HTR-8/SVneo (cell line): ENCODE measurements at regions not wholly inside any gene's neighbourhood (a gene's known extent, or its start where the extent isn't known, plus 50 kb on each side); places are given as distances from the start of the nearest gene placed in this dataset.
A peak's percentile ranks its signal among the peaks of the same experiment; 100 is the strongest.

ENCODE experiments used
- DNase-seq: peaks from one replicate; pipeline ENCODE4 v3.0.0; 2011; ENCODE audit warnings: low spot score, mixed read lengths; ENCODE audit not compliant: insufficient read length
- FAIRE-seq: peaks from 2 replicates; lab custom pipeline; 2011; peaks lifted over from hg19 to GRCh38; lab: Jason Lieb, UNC

DNA sequence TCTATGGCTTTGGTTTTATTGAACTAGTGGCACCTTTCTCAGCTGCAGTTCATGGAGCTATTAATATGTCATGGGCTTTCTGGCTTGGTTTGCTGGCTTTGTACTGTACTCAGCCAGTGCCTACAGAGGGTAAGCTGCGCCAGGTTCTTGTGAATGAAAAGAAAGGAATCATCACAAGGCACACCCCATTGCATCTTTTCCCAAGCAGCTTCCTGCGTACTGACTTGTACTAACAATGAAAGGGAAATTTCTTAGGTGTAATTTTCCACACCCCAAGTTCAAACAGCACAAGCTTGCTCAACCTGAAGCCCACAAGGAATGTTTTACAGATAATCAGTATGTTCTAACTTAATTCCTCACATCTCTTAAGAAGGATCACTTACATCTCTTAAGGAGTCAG lies 78.0 kb upstream of the TNFSF18 start:
- DNase-seq (no peak), FAIRE-seq (no peak)

DNA sequence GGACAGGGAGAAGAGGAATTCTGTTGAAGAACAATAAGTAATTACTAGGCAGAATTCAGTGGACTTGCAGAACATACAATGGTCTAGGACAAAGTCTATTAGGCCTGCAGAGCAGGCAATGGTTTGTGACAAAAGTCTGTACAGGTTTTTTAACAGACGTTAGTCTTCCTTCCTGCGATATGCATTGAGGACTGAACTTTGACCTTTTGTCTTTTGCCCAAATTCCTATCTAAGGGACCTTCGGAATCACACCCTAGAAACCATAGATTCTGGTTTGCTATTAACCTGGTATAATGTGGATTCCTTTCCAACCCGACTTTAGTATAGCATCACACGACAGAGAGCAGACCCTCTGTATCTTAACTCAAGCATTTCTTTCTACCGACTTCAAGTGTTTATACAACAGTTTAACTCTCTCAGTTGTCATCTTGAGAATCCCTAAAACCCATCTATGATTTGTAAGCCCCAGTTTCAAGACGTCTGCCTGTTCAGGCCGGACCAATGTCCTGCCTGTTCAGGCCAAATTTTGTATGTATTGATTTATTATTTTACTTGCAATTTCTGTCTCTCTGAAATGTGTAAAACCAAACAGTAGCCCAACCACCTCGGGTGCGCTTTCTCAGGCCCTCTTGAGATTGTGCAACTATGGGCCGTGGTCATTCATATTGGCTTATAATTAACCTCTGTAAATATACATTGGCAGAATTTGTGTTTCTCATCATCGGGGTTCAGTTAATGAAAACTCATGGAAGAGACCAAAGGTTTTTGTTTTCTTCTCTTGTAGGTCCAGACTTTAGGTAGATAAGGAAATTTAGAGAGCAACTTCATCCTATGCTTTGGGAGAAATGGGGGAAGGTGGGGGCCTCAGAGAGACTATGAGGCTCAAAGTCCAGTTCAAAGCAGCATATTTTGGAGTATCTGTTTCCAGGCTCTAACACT lies 76.9 kb upstream of the TNFSF18 start:
- no peak for FAIRE-seq

DNA sequence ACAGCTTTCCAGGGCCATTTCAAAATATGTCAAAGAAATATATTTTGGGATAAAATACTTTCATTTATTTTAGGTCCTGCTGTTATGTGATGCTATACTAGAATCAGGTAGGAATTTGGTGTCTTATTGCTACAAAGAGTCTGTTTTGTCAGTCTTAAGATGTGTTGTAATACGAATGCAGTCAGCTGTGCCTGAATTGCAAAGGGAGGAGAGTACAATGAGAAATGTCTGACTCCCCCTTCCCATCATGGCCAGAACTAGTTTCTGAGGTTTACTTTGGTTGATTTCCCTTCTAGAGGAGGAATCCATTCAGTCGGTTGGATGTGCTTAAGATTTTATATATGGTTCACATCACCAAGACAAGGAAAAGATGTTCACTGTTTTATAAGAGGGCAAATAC lies 75.7 kb upstream of the TNFSF18 start:
- no peak for DNase-seq
- FAIRE-seq = no peak

More for the DNA sequence above, 76.9 kb upstream of the TNFSF18 start:
- DNase-seq = no peak

DNA sequence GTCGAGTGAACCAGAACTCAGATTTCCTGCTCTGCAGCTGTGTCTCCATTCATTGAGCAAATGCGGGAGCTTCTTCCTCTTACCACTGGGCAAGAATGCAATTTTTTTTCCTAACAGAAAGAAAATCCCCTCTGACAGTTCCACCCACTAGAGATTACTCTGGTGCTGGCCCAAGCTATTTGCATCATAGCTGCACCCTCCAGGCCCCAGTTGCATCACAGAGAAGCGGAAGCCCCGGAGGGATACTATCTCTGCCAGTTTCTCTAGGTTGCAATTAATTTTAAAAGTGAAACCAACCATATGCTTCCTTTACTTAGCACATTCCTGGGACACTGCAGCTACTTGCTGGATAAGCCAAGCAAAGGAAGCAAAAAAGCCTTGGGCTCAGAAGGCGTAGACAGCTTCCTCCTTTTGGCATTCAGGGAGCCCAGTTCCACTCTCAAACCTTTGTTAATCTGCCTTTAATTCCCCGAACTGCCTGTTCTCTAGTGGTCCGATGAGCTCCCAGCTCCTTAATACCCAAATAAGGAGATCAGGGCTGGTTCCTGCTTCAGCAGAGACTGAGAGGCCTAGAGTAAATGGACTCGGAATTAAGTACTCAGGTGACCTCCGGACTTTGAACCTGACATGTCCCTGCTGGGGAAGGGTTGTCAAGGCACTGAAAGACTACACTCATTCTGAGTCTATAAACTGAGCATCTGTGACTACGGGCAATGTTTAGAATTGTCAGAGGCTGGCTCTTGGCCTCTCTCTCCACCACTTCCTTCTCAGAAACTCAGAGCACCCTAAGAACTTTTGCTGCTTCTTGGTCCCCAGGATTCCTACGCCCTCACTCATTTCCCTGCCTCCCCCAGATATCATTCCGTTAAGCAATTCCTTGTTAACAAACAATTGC lies 72.5 kb upstream of the TNFSF18 start:
- FAIRE-seq (no peak), DNase-seq (peak; percentile 75)

DNA sequence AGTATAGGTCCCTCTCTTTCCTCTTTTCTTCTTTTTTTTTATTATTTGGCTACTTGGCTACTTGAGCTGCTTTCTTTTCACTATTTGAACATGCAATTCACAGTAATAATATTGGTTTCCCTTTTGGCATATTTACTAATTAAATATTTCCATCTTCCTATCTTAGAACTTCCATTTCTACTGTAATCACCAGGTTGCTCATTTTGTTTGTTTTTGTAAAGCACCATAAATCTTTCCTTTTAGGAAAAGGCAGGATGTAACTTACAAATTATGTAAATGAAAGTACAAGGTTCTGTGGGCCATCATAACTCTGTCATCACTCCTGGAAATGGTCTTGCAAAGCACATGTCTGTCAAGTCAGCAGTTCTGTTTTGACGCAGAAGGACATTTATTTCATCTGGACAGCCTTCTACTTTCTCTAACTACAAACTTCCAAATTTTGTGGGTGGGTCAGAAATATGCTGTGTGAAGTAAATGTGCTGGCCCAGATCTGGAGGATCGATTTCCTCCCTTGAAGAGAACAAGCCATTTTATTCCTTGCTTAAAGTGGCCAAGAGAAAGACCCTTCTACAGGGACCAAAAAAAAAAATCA lies 71.7 kb upstream of the TNFSF18 start:
- DNase-seq (peak; percentile 15), FAIRE-seq (peak; percentile 57)

DNA sequence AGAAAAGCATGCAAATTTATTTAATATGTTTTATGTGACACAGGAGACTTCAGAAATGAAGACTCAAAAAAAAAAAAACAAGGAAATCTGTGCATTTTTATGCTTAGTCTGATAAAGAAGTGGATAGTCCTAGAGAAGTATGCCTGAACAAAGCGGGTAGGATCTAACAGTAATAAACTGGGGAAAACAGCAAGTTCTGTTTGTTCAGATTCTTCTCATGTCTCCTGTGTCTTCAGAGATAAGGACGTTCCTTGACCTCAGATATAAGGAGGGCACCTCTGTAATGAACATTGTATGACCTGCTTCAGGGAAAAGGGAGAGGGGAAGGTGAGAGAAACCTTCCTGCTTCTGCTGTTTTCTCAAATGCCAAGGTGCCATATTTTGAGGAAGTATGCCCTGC lies 67.7 kb upstream of the TNFSF18 start:
- DNase-seq = no peak
- no peak for FAIRE-seq

DNA sequence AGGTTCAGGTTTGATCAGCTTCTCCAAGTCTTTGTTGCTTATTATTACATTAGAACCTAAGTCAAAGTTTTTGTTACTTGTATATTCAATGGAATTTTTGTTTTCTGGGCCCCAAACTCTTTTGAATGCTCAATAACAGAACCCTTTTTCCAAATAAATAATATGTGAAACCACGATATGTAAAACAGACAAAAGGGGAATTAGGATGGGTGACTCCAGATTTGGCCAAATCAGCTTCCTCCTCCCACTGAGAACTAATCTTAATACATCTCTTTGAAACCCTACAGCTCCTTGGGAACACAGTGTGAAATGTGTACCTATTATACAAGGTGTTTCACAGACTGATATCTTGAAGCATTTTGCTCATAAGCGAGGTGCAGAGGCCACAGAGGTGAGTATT lies 67.0 kb upstream of the TNFSF18 start:
- no peak for DNase-seq
- FAIRE-seq = no peak

DNA sequence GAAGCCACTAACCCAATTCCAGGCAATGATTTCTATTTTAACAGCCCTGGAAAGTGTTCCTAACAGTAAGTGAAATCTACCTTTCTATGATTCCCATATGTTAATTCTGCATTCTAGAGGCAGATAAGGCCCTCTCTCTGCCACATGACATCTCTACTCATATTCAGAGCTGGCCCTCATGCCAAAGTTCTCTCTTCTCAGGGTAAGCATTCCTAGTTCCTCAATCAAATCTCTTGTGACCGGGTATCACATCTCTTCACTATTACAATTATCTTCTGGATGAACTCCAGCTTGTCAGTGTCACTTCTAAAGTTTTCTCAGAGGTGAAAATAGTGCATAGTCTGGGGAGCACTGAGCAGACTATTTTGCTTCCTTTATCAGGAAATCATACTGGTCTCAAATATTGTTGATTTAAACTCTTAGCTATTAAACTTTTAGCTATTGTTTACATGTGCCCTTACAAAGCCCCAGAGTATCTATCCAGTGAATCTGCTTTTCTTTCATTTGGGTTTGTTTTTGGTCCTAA lies 66.4 kb upstream of the TNFSF18 start:
- no peak for DNase-seq
- no peak for FAIRE-seq

DNA sequence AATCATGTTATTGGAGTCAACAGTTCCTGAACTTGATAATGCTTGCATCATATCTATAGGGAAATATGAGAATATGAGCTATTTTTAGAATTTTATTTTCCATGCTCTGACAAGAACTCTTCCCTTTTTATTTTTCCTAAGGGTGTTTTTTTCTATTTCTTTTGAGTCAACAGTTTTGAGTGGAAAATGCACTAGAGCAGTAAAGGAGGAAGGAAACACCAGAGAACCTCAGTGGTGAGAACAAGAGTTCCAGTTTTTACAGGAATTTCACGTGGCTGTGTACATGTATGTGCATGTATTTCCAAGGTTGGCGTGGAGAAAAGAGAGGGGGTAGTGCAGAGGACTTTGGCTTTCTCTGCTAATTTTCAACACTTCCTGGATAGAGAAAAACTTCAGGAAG lies 63.6 kb upstream of the TNFSF18 start:
- FAIRE-seq = no peak
- DNase-seq = no peak

DNA sequence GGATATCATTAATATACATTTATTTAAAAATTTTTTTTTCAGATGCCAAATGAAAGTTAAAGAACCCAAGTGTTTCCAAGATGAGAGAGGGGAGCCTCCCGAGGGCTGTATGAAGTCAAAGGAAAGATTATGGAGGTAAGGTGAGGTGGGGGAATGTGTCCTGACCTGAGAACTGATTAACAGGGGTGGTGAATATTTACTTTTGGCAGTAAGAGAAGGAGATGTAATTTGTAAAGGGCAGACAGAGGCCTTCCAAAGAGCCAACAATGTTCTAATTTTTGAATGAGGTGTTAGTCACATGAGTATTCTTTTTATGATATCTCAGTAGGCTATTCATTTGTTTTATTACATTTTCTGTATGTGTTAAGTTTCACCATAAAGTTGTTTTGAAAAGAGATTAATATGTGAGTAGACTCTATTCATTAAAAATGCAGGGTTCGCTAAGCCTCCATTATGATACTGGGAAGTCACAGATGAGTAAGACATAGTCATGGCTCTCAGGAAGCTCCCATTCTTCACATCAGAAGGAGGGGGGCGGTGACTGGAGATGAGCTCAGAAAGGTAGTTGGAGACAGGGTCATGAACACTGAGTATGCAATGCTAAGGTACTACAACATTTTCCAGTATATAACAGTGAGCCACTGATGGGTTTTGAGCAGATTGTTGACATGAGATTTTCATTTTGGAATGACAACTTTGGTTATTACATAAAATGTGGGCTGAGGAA lies 62.4 kb upstream of the TNFSF18 start:
- FAIRE-seq (no peak), DNase-seq (no peak)

DNA sequence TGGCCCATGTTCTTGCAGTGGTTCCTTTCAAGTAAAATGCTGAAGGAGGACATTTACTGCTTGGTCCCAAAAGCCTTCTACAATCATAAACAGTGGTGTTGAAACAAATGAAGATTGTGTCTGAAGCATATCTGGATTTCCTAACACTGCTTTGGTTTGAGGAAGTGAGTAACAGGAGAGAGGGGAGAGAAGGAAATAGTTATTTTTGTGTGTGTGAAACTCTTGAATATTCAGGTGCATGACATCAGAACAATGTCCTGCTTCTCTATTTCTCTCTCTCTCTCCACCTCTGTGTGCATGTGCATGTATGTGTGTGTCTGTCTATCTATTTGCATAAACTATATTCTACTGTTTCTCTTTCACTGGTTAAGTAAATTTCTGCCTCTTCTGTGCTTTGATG lies 61.4 kb upstream of the TNFSF18 start:
- DNase-seq (no peak), FAIRE-seq (no peak)

DNA sequence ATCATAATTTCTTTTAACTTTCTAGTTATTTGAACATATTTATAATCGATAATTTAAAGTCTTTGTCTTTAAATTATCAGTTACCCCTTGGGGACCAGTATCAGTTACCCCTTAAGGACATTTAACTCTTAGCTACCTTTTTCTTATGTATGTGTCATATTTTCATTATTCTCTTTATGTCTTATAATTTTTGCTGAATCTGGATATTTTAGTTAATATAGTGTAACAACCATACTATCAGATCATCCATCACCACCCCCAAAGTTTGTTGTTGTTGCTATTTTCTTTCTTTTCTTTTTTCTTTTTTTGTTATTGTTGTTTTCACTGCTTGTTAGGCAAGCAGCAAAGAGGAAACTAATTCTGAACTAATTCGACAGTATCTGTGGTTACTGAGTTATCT lies 57.0 kb upstream of the TNFSF18 start:
- no peak for DNase-seq
- no peak for FAIRE-seq

DNA sequence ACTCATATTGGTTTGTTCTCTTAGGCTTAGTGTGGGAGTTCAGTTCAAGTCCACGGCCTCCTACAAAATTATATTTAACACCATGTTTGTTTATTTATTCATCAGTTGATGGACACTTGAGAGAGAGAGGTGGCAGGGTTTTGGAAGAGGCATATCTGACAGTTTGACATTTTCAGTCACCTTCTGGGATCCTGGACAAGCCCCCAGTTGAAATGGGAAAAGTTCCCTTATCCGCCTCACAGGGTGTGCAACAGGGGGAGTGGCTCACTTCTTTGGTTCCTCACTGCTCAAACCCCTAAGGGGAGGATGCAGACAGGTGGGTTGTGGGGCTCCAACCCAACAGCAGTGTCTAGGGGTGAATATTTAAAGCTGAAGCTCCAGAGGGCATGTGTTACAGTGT lies 52.3 kb upstream of the TNFSF18 start:
- no peak for FAIRE-seq

DNA sequence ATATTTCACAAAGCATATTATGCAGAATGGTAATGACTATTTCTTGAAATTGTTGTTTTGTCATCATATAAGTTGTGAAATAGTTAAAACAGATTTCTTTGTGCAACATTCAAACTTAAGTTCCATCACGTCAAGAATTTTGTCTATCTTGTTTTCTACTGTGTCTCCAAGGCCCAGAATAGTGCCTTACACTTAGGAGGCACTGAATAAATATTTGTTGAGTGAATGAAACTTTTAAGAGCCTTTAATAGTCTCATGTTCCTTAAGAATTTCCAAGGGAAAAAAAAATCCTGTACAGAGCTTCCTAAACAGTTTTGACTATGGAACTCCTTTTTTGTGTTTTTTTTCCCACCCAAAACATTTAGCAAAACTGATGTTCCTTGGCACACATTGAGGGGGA lies 50.8 kb upstream of the TNFSF18 start:
- no peak for FAIRE-seq
- DNase-seq = no peak

More for the DNA sequence above, 52.3 kb upstream of the TNFSF18 start:
- DNase-seq = no peak

DNA sequence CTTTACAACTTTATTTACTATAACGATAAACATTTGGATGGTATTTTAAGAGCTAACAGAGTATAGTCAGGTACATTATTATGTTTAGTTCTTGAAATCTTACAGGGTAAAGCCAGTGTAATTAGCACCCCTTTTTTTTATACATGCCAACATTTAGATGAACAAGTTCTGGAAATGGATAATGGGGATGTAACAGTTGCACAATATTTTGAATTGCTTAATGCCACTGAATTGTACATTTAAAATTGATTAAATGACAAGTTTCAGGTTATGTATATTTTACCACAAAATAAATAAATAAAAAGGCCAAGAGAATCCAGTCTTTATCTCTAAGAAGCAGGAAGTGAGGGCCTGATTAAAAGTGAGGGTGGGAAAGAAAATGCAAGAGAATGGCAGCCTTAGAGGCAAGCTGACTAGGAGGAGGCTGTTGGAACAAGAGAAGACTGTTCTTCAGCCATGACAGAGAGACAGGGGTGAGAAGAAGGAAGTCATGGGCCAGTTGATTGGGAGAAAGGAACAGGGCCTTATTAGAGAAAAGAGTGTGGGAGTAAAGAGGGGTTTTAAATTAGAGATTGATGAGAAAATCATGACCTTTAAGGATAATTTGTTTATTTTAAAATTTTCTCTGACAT lies 49.9 kb upstream of the TNFSF18 start:
- FAIRE-seq (no peak), DNase-seq (no peak)
